Activated naive CD4-positive, alpha-beta T cell treated with anti-CD3 and anti-CD28 coated beads, Interleukin-2, amount 50 U/mL, for 16 hours (primary cell): ENCODE measurements at regions not wholly inside any gene's neighbourhood (a gene's known extent, or its start where the extent isn't known, plus 50 kb on each side); places are given as distances from the start of the nearest gene placed in this dataset.
"Not testable (repeated sequence)": the region's sequence is repeated elsewhere in the genome, so short reads cannot be mapped to it uniquely, and the experiment has no call there.

Experiments
- DNase-seq: peaks from one replicate; pipeline ENCODE4 v3.0.0-alpha.2; 2020

GRCh38 chr21:15204970-15205286, 140.1 kb upstream of the NRIP1 start:
- DNase-seq: no peak

GRCh38 chr21:15206514-15206913, 141.7 kb upstream of the NRIP1 start:
- no peak for DNase-seq

- no peak for DNase-seq
Observed at GRCh38 chr21:15207231-15207630, 142.4 kb upstream of the NRIP1 start.

- DNase-seq: no peak
Observed at GRCh38 chr21:15207635-15208370, 143.0 kb upstream of the NRIP1 start.

GRCh38 chr21:15208786-15209185, 144.0 kb upstream of the NRIP1 start:
- no peak for DNase-seq

GRCh38 chr21:15209224-15209623, 144.4 kb upstream of the NRIP1 start:
- DNase-seq: no peak

GRCh38 chr21:15210235-15210678, 145.5 kb upstream of the NRIP1 start:
- no peak for DNase-seq

GRCh38 chr21:15211491-15212133, 146.8 kb upstream of the NRIP1 start:
- no peak for DNase-seq

GRCh38 chr21:15212206-15212605, 147.4 kb upstream of the NRIP1 start:
- DNase-seq: no peak

- not testable (repeated sequence) for DNase-seq
Observed at GRCh38 chr21:15218476-15218875, 153.7 kb upstream of the NRIP1 start.

- no peak for DNase-seq
Observed at GRCh38 chr21:15219039-15219438, 154.2 kb upstream of the NRIP1 start.

GRCh38 chr21:15219894-15220293, 155.1 kb upstream of the NRIP1 start:
- no peak for DNase-seq

GRCh38 chr21:15221799-15222386, 157.1 kb upstream of the NRIP1 start:
- no peak for DNase-seq

GRCh38 chr21:15222707-15223106, 157.9 kb upstream of the NRIP1 start:
- DNase-seq: no peak

- no peak for DNase-seq
Observed at GRCh38 chr21:15224346-15225086, 159.7 kb upstream of the NRIP1 start.

- no peak for DNase-seq
Observed at GRCh38 chr21:15227919-15228318, 163.1 kb upstream of the NRIP1 start.

GRCh38 chr21:15229390-15229789, 164.6 kb upstream of the NRIP1 start:
- no peak for DNase-seq

GRCh38 chr21:15233611-15234010, 168.8 kb upstream of the NRIP1 start:
- DNase-seq: no peak

- no peak for DNase-seq
Observed at GRCh38 chr21:15236111-15236510, 171.3 kb upstream of the NRIP1 start.

- DNase-seq: no peak
Observed at GRCh38 chr21:15240848-15241247, 176.0 kb upstream of the NRIP1 start.

- no peak for DNase-seq
Observed at GRCh38 chr21:15241997-15242736, 177.4 kb upstream of the NRIP1 start.

GRCh38 chr21:15242906-15243305, 178.1 kb upstream of the NRIP1 start:
- DNase-seq: no peak

GRCh38 chr21:15243406-15243805, 178.6 kb upstream of the NRIP1 start:
- DNase-seq: no peak
